Coronary artery (tissue), 2 donors: ENCODE measurements at regions not wholly inside any gene's neighbourhood (a gene's known extent, or its start where the extent isn't known, plus 50 kb on each side); places are given as distances from the start of the nearest gene placed in this dataset.

Experiments used
- DNase-seq: peaks from one replicate; pipeline ENCODE4 v3.0.0-alpha.2; 2017; ENCODE audit warnings: low spot score
- H3K27ac ChIP-seq, 2 donors: fragments of 200-600 bp; sonication (generic); one replicate each; pipeline ENCODE4 v1.5.1; 2016 to 2019
- H3K4me3 ChIP-seq: fragments of 200-600 bp; sonication (generic); 2 replicates; pipeline ENCODE4 v1.5.1; 2016; ENCODE audit warnings: mild to moderate bottlenecking, moderate library complexity
- CTCF ChIP-seq: fragments of 200-600 bp; sonication (generic); IDR thresholded peaks from one replicate; pipeline ENCODE4 v1.5.1; 2019; ENCODE audit warnings: antibody characterized with exemption

DNA sequence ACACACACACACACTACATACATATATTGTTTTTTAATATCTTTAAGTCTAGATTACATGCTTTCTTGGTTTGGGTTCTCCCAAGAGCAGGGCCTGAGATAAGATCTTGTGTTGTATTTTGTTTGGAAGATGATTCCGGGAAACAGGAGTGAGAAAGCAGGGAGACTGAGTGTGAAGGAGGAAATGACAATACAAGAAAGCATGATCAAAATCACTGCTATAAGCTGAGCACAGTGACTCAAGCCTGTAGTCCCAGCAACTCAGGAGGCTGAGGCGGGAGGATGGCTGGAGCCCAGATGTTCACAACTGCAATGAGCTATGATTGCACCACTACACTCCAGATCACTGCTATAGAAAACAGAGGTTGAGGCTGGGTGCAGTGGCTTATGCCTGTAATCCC lies 267.6 kb downstream of the SKIDA1 start:
- H3K4me3 ChIP-seq: no peak overlapping the region
- no peak for DNase-seq
- no peak for TF ChIP-seq CTCF
- no peak overlapping the region for H3K27ac ChIP-seq

- no peak overlapping the region for H3K4me3 ChIP-seq
- no peak for DNase-seq
- no peak for TF ChIP-seq CTCF
Measured at GRCh38 chr10:21257191-21257590, 268.3 kb downstream of the SKIDA1 start.

DNA sequence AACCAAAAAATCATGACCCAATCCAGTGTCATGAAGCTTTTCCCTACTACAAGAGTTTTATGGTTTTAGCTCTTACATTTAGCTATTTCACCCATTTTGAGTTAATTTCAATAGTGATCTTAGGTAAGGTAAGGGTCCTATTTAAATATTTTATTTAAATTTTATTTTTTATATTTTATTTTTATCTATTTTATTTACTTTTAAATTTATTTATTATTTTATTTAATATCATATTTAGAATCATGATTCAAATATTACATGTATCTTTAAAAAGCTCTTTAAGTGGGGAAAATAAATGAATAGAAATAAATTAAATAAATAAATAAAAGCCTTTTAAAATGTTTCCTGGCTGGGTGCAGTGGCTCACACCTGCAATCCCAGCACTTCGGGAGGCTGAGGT lies 276.0 kb downstream of the SKIDA1 start:
- H3K4me3 ChIP-seq: no peak overlapping the region
- no peak for DNase-seq
- TF ChIP-seq CTCF: no peak
- no peak overlapping the region for H3K27ac ChIP-seq

More at GRCh38 chr10:21257191-21257590, 268.3 kb downstream of the SKIDA1 start:
- H3K27ac ChIP-seq: no peak overlapping the region

- DNase-seq: no peak
- TF ChIP-seq CTCF: no peak
- Histone ChIP-seq H3K4me3 (no peak overlapping the region), H3K27ac (no peak overlapping the region)
Measured at GRCh38 chr10:21247592-21247991, 277.9 kb downstream of the SKIDA1 start.

DNA sequence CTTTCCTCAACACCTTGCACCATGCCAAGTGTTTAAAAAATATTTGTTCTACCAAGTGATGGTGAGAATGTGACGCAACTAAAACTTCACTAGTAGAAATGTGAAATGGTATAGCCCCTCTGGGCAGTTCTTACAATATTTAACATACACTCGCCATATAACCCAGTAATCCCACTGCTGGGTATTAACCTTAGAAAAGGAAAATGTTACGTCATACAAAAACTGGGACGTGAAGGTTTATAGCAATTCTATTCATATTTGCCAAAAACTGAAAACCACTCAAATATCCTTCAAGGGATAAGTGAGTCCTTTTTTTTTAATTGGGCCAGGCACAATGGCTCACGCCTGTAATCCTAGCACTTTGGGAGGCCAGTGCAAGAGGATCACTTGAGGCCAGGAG lies 279.3 kb downstream of the SKIDA1 start:
- no peak for DNase-seq
- Histone ChIP-seq H3K27ac (no peak overlapping the region), H3K4me3 (no peak overlapping the region)
- TF ChIP-seq CTCF: no peak

- TF ChIP-seq CTCF: no peak
- Histone ChIP-seq H3K4me3 (no peak overlapping the region), H3K27ac (no peak overlapping the region)
- DNase-seq: no peak
Measured at GRCh38 chr10:21243748-21244257, 281.7 kb downstream of the SKIDA1 start.

GRCh38 chr10:21242915-21243314 lies 282.6 kb downstream of the SKIDA1 start:
- DNase-seq: no peak
- H3K4me3 ChIP-seq: no peak overlapping the region
- H3K27ac ChIP-seq: no peak overlapping the region
- TF ChIP-seq CTCF: no peak
